Prostate gland (tissue), 2 donors: ENCODE measurements at regions not wholly inside any gene's neighbourhood (a gene's known extent, or its start where the extent isn't known, plus 50 kb on each side); places are given as distances from the start of the nearest gene placed in this dataset.

Source experiments
- CTCF ChIP-seq, 4 experiments: fragments of 200-600 bp in 2 of 4; fragments of 450-650 bp in 2 of 4; sonication (generic) in 2 of 4; IDR thresholded peaks; 1 replicate in 3 of 4; 2 replicates in 1 of 4; pipeline ENCODE4 v1.5.1; 2016 to 2019; ENCODE audit warnings: antibody characterized with exemption in 4 of 4, mild to moderate bottlenecking in 2 of 4, moderate library complexity in 2 of 4
- POLR2A ChIP-seq: fragments of 450-650 bp; IDR thresholded peaks from one replicate; pipeline ENCODE4 v1.6.1; 2016; ENCODE audit warnings: antibody characterized with exemption, mild to moderate bottlenecking

GRCh38 chr7:115346685-115347084, 424.8 kb downstream of the MDFIC start:
- no peak for TF ChIP-seq POLR2A
- TF ChIP-seq CTCF (IDR thresholded peaks at IDR 0.05): no peak
